ENCODE measurements at regions not wholly inside any gene's neighbourhood (a gene's known extent, or its start where the extent isn't known, plus 50 kb on each side); places are given as distances from the start of the nearest gene placed in this dataset.

DNA sequence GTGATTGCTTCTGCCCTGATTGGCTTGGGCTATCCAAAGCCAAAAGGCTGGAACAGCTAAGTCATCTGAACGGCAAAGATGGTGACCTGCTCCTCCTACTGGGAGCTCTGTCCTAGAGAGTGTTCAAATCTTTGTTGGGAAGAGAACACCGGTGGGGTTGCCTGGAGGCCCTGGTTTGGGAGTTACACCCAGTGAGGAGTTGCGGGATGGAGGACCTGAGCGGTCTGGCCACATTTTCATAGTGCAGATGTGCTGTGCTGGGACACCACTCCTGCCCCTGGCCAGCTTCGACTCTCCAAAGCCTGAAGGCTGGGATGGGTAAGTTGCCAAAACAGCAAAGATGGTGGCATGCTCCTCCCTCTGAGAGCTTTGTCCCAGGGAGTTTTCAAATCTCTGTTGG lies 795.4 kb downstream of the TRHDE start:
- 91% methylated on average over 5 of the region's 5 CpGs; no CpG with 5 or more reads in 1 of the 2 experiments for WGBS, 2 experiments (ENCODE audit: extremely low coverage in 1 of 2, insufficient coverage in 1 of 2, insufficient read length in 1 of 2, insufficient replicate concordance in 2 of 2, low coverage in 1 of 2, low lambda C conversion rate in 2 of 2, missing lambda C conversion rate in 1 of 2)
- FAIRE-seq: no peak
- POLR2A ChIA-PET (ENCODE audit: partially characterized antibody): no interaction called here
- TF ChIP-seq SP4 (IDR thresholded peaks at IDR 0.05; ENCODE audit: low read length) (no peak), TBP (IDR thresholded peaks at IDR 0.05; ENCODE audit: low read depth, low read length) (no peak), SRF (IDR thresholded peaks at IDR 0.05; ENCODE audit: low read depth, low read length) (no peak), RXRA (IDR thresholded peaks at IDR 0.05; ENCODE audit: insufficient read depth, low read depth, low read length) (no peak), JUND (IDR thresholded peaks at IDR 0.05; ENCODE audit: low read length) (no peak), GABPA (IDR thresholded peaks at IDR 0.05; ENCODE audit: borderline replicate concordance, insufficient read depth, low read length) (no peak), CREB1 (IDR thresholded peaks at IDR 0.05) (no peak), POLR2AphosphoS5 (IDR thresholded peaks at IDR 0.05; ENCODE audit: low read depth, low read length) (no peak), KDM1A (IDR thresholded peaks at IDR 0.05; ENCODE audit: borderline replicate concordance, low read length) (no peak), NRF1 (IDR thresholded peaks at IDR 0.05; ENCODE audit: low read depth, low read length) (no peak), POLR2A (IDR thresholded peaks at IDR 0.05; ENCODE audit: control extremely low read depth in 1 of 2, low read depth in 2 of 2, low read length in 2 of 2) (no peak), EGR1 (IDR thresholded peaks at IDR 0.05; ENCODE audit: borderline replicate concordance, low read depth, low read length) (no peak), CEBPB (IDR thresholded peaks at IDR 0.05; ENCODE audit: low read depth, low read length) (no peak), GTF2F1 (IDR thresholded peaks at IDR 0.05; ENCODE audit: borderline replicate concordance, low read depth, low read length) (no peak), MAFK (IDR thresholded peaks at IDR 0.05; ENCODE audit: low read depth, low read length) (no peak), ZNF274 (IDR thresholded peaks at IDR 0.05; ENCODE audit: borderline replicate concordance, extremely low read depth, low read length) (no peak)
- TF ChIP-seq, protein P1, sequence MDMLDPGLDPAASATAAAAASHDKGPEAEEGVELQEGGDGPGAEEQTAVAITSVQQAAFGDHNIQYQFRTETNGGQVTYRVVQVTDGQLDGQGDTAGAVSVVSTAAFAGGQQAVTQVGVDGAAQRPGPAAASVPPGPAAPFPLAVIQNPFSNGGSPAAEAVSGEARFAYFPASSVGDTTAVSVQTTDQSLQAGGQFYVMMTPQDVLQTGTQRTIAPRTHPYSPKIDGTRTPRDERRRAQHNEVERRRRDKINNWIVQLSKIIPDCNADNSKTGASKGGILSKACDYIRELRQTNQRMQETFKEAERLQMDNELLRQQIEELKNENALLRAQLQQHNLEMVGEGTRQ (IDR thresholded peaks at IDR 0.05; ENCODE audit: low read length): no peak

More for the DNA sequence above, 795.4 kb downstream of the TRHDE start:
- no peak for DNase-seq (ENCODE audit: low read depth in 1 of 2, low spot score in 2 of 2)
- Histone ChIP-seq H3K4ac (replicated peaks; ENCODE audit: insufficient read length, low read depth, low read length) (no peak overlapping the region), H3K36me3 (ENCODE audit: control insufficient read depth in 2 of 4, insufficient read depth in 4 of 4, low read length in 3 of 4) (no peaks in the 10 kb centered on the region), H2AK5ac (ENCODE audit: low read depth, low read length) (no peak overlapping the region; the same call in 1 of the 2 replicates), H4K20me1 (replicated peaks in 1 of 2; ENCODE audit: control insufficient read depth in 1 of 2, insufficient read depth in 2 of 2, low read length in 2 of 2) (no peaks in the 10 kb centered on the region), H3K4me3 (ENCODE audit: extremely low read depth in 1 of 4, insufficient read depth in 2 of 4, low read depth in 3 of 4, low read length in 4 of 4) (no peak overlapping the region), H3K27ac (ENCODE audit: low read depth, low read length) (no peak overlapping the region), H3K9ac (replicated peaks in 1 of 4; ENCODE audit: extremely low read depth in 1 of 4, low read depth in 3 of 4, low read length in 3 of 4) (no peak overlapping the region), H4K8ac (ENCODE audit: extremely low read depth, insufficient read depth, low read length) (no peak overlapping the region), H2BK20ac (ENCODE audit: low read length) (no peak overlapping the region), H2BK120ac (replicated peaks; ENCODE audit: low read depth, low read length) (no peak overlapping the region), H4K5ac (ENCODE audit: insufficient read length, low read depth, low read length) (no peak overlapping the region), H3K23ac (ENCODE audit: insufficient read length) (no peak overlapping the region), H3K4me2 (ENCODE audit: insufficient read depth in 1 of 2, low read depth in 2 of 2, low read length in 2 of 2) (no peak overlapping the region), H3K79me1 (ENCODE audit: low read depth, low read length) (no peaks in the 10 kb centered on the region), H3K4me1 (replicated peaks in 1 of 4; ENCODE audit: control insufficient read depth in 3 of 4, insufficient read depth in 4 of 4, low read length in 3 of 4) (no peaks in the 10 kb centered on the region), H3K9me3 (ENCODE audit: insufficient read depth in 2 of 2, low read depth in 1 of 2, low read length in 1 of 2) (no peaks in the 10 kb centered on the region; a peak in 1 of 4 replicates), H3K18ac (ENCODE audit: extremely low read depth, low read length) (no peak overlapping the region), H3K27me3 (replicated peaks in 1 of 4; ENCODE audit: control insufficient read depth in 3 of 4, extremely low read depth in 1 of 4, insufficient read depth in 3 of 4, low read length in 3 of 4) (no peaks in the 10 kb centered on the region), H3K23me2 (ENCODE audit: low read depth, low read length) (no peaks in the 10 kb centered on the region), H2AFZ (ENCODE audit: low read length) (no peak overlapping the region), H2BK5ac (ENCODE audit: low read depth, low read length) (0 out of 2 replicates have a peak overlapping the region, but pooled peaks have one; percentile 30), H3K14ac (ENCODE audit: insufficient read length) (no peak overlapping the region), H3K56ac (replicated peaks; ENCODE audit: insufficient read length, low read depth, low read length) (no peak overlapping the region), H2BK15ac (ENCODE audit: low read length) (no peak overlapping the region), H3K79me2 (ENCODE audit: control insufficient read depth in 1 of 2, insufficient read depth in 2 of 2, low read length in 2 of 2) (no peaks in the 10 kb centered on the region), H4K91ac (replicated peaks; ENCODE audit: insufficient read length, low read length) (no peak overlapping the region), H2BK12ac (ENCODE audit: low read depth, low read length) (no peak overlapping the region)
- CTCF ChIA-PET (ENCODE audit: partially characterized antibody): no interaction called here

All from H1 (cell line).